ENCODE measurements at regions not wholly inside any gene's neighbourhood (a gene's known extent, or its start where the extent isn't known, plus 50 kb on each side); places are given as distances from the start of the nearest gene placed in this dataset.

- no peaks in the 10 kb centered on the region for H3K9me3 ChIP-seq (ENCODE audit: control insufficient read depth, low read depth, low read length)
- H3K4me1 ChIP-seq (ENCODE audit: control insufficient read depth, extremely low read depth, insufficient read depth, low read length) = no peaks in the 10 kb centered on the region
- no peak overlapping the region for H3K9ac ChIP-seq (ENCODE audit: control insufficient read depth, extremely low read depth, insufficient read depth, low read length)
- no peaks in the 10 kb centered on the region for H3K79me2 ChIP-seq (ENCODE audit: control insufficient read depth, insufficient read depth, low read length)
- no peak for DNase-seq (ENCODE audit: low read depth, low spot score)
- no peak overlapping the region for H3K27ac ChIP-seq (ENCODE audit: control insufficient read depth, insufficient read depth, low read length)
- no peaks in the 10 kb centered on the region for H3K36me3 ChIP-seq (ENCODE audit: control insufficient read depth in 2 of 2, extremely low read depth in 1 of 2, insufficient read depth in 2 of 2, low read length in 2 of 2)
- H2AFZ ChIP-seq (ENCODE audit: control insufficient read depth, low read length) = no peak overlapping the region
- peaks cover 13% of the 10 kb centered on the region for H3K27me3 ChIP-seq (ENCODE audit: control insufficient read depth, extremely low read depth, insufficient read depth, low read length)
- FAIRE-seq = no peak
- no peaks in the 10 kb centered on the region for H3K9me1 ChIP-seq (ENCODE audit: control insufficient read depth, extremely low read depth, insufficient read depth, low read length)
- no peaks in the 10 kb centered on the region for H4K20me1 ChIP-seq (ENCODE audit: control insufficient read depth, extremely low read depth, insufficient read depth, low read length)
- TF ChIP-seq CTCF (optimal IDR thresholded peaks at IDR 0.05 in 1 of 3, IDR thresholded peaks at IDR 0.05 in 1 of 3, conservative IDR thresholded peaks at IDR 0.05 in 1 of 3; ENCODE audit: extremely low read depth in 1 of 3, insufficient read depth in 2 of 3, low read length in 3 of 3) (no peak), EZH2 (IDR thresholded peaks at IDR 0.05; ENCODE audit: low read length) (no peak)
- no peak overlapping the region for H3K4me2 ChIP-seq (ENCODE audit: control insufficient read depth, extremely low read depth, insufficient read depth, low read depth, low read length)
- dilution Hi-C loops (cut with MboI; ENCODE audit: extremely low pct_ligation_motif_present, low sequenced_read_pairs) = loop anchor here (25.0 kb wide), 1 partner anchor 206 kb away; no protein-coding TSS in a partner anchor
- no peak overlapping the region for H3K4me3 ChIP-seq (ENCODE audit: control insufficient read depth in 2 of 3, extremely low read depth in 1 of 3, insufficient read depth in 2 of 3, low read depth in 1 of 3, low read length in 3 of 3)
Observed at GRCh38 chr1:181205901-181206300, 117.4 kb downstream of the IER5 start.

GRCh38 chr1:181206513-181206912 is 118.0 kb downstream of the IER5 start:
- FAIRE-seq = no peak
- H3K9ac ChIP-seq (ENCODE audit: control insufficient read depth, extremely low read depth, insufficient read depth, low read length) = no peak overlapping the region

More at GRCh38 chr1:181206513-181206912, 118.0 kb downstream of the IER5 start:
- TF ChIP-seq CTCF (optimal IDR thresholded peaks at IDR 0.05 in 1 of 3, IDR thresholded peaks at IDR 0.05 in 1 of 3, conservative IDR thresholded peaks at IDR 0.05 in 1 of 3; ENCODE audit: extremely low read depth in 1 of 3, insufficient read depth in 2 of 3, low read length in 3 of 3) (no peak), EZH2 (IDR thresholded peaks at IDR 0.05; ENCODE audit: low read length) (no peak)
- dilution Hi-C loops (cut with MboI; ENCODE audit: extremely low pct_ligation_motif_present, low sequenced_read_pairs) = loop anchor here (25.0 kb wide), 1 partner anchor 206 kb away; no protein-coding TSS in a partner anchor
- Histone ChIP-seq H3K27me3 (ENCODE audit: control insufficient read depth, extremely low read depth, insufficient read depth, low read length) (peaks cover 13% of the 10 kb centered on the region), H3K9me3 (ENCODE audit: control insufficient read depth, low read depth, low read length) (no peaks in the 10 kb centered on the region), H3K4me3 (ENCODE audit: control insufficient read depth in 2 of 3, extremely low read depth in 1 of 3, insufficient read depth in 2 of 3, low read depth in 1 of 3, low read length in 3 of 3) (no peak overlapping the region), H3K79me2 (ENCODE audit: control insufficient read depth, insufficient read depth, low read length) (no peaks in the 10 kb centered on the region), H3K4me1 (ENCODE audit: control insufficient read depth, extremely low read depth, insufficient read depth, low read length) (no peaks in the 10 kb centered on the region), H3K36me3 (ENCODE audit: control insufficient read depth in 2 of 2, extremely low read depth in 1 of 2, insufficient read depth in 2 of 2, low read length in 2 of 2) (no peaks in the 10 kb centered on the region), H3K4me2 (ENCODE audit: control insufficient read depth, extremely low read depth, insufficient read depth, low read depth, low read length) (no peak overlapping the region), H2AFZ (ENCODE audit: control insufficient read depth, low read length) (no peak overlapping the region), H3K27ac (ENCODE audit: control insufficient read depth, insufficient read depth, low read length) (no peak overlapping the region), H4K20me1 (ENCODE audit: control insufficient read depth, extremely low read depth, insufficient read depth, low read length) (no peaks in the 10 kb centered on the region), H3K9me1 (ENCODE audit: control insufficient read depth, extremely low read depth, insufficient read depth, low read length) (no peaks in the 10 kb centered on the region)
- no peak for DNase-seq (ENCODE audit: low read depth, low spot score)
